GM11168 (cell line): ENCODE measurements at regions not wholly inside any gene's neighbourhood (a gene's known extent, or its start where the extent isn't known, plus 50 kb on each side); places are given as distances from the start of the nearest gene placed in this dataset.

Experiments used
- in situ Hi-C: fragments of 300-500 bp; cut with MboI; formaldehyde crosslinking; loops from one replicate; pipeline ENCODE4 v1.12.0; 2022; ENCODE audit warnings: low sequenced_read_pairs; ENCODE audit not compliant: unreplicated experiment

DNA sequence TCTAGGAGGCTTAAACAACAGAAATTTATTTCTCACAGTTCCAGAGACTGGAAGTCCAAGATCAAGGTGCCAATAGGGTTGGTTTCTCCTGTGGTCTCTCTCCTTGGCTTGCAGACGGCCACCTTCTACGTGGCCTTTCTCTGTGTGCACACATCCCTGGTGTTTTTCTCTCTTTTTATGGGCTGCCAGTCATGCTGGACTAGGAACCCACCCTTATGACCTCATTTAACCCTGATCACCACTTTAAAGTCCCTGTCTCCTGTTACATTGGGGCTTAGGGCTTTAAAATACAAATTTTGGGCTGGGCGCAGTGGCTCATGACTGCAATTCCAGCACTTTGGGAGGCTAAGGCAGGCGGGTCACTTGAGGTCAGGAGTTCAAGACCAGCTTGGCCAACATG is 157.1 kb downstream of the TLE1 start:
- in situ Hi-C loops: no loop called here

DNA sequence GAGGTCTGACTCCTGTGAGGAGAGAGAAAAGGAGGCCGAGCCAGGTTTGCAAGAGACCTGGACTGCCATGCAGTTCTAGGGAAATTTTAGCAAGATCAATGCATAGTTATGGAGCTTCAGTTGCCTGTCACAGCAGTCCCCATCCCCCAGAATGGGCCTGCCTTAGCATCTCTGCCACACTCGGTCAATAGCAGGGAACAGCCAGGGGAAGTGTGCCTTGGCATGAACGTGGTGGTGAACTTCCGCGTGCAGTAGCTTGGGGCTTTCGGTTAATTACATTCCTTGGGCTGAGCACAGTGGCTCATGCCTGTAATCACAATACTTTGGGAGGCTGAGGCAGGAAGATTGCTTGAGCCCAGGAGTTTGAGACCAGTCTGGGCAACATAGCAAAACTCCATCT is 157.8 kb downstream of the TLE1 start:
- in situ Hi-C loops: no loop called here

- in situ Hi-C loops: no loop called here
Measured at GRCh38 chr9:81530846-81531245, 158.5 kb downstream of the TLE1 start.

DNA sequence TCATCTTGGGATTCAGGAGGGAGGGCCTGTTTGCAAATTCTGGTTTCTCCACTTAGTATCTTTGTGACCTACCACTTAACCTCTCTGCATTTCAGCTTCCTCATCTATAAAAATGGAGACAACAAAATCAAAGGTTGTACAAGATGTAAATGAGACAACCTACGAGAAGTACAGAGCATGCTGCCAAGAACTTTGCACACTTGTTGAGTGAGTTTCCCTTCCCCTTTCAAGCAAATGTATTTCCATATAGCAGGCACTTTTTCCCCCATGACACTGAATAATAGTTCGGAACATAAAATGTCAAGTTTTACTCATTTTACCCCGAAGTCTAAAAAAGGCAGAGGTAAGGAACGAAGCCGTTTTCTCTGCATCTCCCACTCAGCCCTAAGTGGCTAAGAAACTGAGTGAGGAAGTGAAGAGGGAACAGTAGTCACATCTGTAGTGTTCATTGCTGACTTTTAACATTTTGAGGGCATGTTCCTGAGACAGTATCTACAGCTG is 159.0 kb downstream of the TLE1 start:
- in situ Hi-C loops: no loop called here

DNA sequence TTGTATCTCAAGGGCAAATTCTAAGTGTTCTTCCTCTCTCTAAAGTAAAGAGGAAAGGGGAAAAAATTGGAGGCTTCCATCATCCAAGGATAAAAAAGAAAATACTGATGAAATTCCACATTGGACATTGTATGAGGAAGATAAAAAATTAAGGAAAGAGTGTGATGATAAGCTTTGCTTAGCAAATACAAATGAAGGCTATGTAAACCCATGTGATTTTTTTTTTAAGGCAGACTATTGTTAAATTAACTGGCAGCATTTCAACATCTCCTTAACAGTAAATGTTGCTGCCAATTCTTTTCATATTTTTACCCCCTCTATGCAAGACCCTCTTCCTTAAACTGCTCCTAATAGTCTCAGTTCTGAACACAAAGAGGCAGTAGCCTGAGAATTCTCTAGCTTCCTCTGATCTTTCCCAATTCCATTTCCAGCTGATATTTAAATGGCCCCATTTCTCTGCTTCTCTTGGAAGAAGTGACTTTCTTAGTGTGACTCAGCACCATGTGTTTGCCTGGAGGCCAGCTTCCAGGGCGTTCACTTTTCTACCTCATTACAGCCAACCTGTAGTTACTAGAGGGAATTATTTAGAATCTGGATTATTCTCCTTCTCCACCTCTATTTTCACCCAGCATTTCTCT is 159.7 kb downstream of the TLE1 start:
- in situ Hi-C loops: no loop called here

GRCh38 chr9:81526587-81526986 is 162.8 kb downstream of the TLE1 start:
- in situ Hi-C loops: no loop called here

DNA sequence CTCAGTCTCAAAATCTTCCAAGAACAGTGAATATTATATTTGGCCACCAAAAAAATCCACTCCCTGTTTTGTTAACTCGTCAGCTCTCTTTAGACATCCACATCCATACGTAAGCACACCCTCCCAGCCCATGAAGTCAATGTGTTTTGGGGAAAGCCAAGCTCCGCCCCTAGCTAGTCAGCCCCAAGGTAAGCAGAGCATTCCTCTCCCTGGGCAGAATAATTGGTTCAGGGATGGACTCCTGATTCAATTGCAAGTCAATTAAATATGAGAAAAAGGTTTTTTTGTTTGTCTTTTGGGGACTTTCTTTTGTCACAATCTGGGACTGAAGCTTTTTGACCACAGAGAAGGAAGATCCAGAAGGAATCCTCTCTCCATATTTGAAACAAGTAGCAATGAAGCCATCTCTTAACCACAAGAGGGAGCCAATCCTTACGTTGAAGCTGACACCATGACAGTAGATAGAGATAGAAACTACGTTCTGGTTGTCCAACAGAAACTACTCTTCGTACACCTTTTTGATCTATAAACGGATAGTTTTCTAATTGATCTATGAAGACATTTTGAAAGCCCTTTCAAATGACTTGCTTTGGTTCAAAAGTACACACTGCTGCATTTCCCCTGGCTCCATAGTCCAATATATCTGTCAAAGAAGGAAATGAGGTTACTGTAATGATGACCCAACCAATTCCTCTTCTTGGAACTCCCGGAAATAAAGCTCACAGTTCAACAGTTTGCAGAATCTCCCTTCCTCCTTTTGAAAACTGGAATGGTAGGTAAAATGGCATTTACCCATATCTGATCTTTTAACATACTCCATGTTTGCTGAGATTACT is 166.4 kb downstream of the TLE1 start:
- in situ Hi-C loops: no loop called here

GRCh38 chr9:81521892-81522291 is 167.5 kb downstream of the TLE1 start:
- in situ Hi-C loops: no loop called here

- in situ Hi-C loops: no loop called here
Measured at GRCh38 chr9:81519816-81520495, 169.4 kb downstream of the TLE1 start.

GRCh38 chr9:81517954-81518353 is 171.4 kb downstream of the TLE1 start:
- in situ Hi-C loops: no loop called here

- in situ Hi-C loops: no loop called here
Measured at GRCh38 chr9:81513059-81513458, 176.3 kb downstream of the TLE1 start.

GRCh38 chr9:81512641-81513040 is 176.7 kb downstream of the TLE1 start:
- in situ Hi-C loops: no loop called here

DNA sequence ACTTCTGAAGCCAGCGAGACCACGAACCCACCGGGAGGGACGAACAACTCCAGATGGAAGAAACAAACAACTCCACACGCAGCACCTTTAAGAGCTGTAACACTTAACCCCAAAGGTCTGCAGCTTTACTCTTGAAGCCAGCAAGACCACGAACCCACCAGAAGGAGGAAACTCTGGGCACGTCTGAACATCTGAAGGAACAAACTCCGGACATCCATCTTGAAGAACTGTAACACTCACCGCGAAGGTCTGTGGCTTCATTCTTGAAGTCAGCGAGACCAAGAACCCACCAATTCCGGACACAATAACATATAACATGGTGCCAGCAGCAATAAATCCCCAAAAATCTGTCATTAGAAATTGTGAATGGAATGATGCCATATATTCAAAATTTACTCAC is 180.9 kb downstream of the TLE1 start:
- in situ Hi-C loops: no loop called here

DNA sequence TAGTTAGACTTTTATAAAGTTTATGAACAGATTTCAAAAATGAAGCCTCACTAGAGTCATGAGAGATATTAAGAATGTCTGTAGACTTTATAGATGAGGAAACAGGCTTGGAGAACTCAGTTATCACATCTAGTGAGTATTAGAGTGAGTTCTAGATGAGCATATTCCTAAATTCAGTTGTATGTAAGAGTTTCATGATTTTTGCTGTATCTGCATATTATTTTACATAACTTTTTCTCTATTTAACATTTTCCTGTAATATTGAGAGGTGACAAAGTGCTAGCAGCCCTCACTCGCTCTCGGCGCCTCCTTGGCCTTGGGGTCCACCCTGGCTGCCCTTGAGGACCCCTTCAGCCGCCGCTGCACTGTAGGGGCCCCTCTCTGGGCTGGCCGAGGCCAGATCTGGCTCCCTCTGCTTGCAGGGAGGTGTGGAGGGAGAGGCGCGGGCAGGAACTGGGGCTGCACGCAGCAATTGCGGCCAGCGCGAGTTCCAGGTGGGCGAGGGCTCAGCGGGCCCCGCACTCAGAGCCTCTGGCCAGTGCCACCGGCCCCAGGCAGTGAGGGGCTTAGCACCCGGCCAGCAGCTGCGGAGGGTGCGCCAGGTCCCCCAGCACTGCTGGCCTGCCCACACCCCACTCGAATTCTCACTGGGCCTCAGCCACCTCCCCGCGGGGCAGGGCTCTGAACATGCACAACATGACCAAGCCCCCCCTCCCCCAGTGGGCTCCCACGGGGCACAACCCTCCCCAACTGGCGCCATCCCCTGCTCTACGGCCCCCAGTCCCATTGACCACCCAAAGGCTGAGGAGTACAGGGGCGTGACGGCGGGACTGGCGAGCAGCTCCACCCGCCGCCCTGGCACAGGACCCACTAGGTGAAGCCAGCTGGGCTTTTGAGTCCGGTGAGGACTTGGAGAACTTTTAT is 182.1 kb downstream of the TLE1 start:
- in situ Hi-C loops: no loop called here

- in situ Hi-C loops: no loop called here
Measured at GRCh38 chr9:81499594-81499993, 189.8 kb downstream of the TLE1 start.

DNA sequence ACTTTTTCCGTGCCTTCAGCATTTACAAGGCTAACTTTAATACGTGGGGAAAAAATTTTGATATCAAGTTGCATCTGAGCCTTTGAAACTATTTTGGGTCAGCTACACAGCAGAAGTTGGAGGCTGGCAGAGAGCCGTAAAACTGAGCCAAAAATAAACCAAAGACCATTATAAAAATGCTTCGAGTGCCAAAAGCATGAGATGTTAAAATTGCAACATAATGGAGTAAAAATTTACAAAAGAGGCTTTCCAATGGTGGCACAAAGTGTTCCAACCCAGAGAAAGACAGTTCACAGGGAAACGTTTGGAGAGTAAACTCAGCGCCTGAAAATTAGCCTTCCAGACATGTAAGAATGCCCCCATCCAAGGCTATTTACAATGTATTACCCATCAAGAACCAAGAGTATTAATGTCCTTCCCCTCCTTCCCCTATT is 190.3 kb downstream of the TLE1 start:
- in situ Hi-C loops: no loop called here

DNA sequence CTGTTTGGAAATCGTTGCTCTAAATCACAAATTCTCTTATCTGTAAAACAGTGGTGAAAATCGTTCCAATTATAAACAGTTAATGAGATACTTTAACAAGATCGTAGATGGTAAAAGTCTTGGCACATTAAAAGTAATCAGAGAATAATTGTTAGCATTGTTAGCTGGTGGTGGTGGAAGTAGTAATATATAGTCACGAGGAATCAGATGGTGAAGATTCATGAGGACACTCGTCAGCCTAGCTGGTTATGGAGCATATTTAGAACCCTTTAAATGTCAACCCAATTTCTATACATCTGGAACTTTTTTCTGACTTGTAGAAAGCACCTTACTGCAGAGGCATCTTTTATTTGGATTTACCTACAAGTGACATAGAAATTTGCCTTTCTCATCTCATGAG is 190.8 kb downstream of the TLE1 start:
- in situ Hi-C loops: no loop called here

DNA sequence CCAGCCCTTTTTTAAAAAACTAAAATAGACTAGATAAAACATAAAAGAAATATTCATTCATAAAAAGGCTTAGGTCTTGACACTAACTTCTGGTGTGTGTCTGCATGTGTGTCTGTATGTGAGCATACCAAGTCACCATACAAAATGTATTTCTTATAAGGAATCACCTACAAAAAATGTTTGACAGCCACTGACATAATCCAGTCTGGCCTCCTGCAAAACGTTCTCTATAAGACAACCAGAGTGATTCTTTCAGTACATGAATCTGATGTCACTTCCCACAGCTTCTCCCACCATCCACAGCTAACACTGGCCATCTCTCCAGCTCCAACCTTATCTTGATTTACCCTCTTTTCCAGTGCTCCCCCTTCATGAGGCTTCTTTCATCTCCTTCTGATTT is 192.3 kb downstream of the TLE1 start:
- in situ Hi-C loops: no loop called here

- in situ Hi-C loops: no loop called here
Measured at GRCh38 chr9:81492710-81493447, 196.5 kb downstream of the TLE1 start.
